ENCODE measurements at regions not wholly inside any gene's neighbourhood (a gene's known extent, or its start where the extent isn't known, plus 50 kb on each side); places are given as distances from the start of the nearest gene placed in this dataset.
"Not testable (repeated sequence)": the region's sequence is repeated elsewhere in the genome, so short reads cannot be mapped to it uniquely, and the experiment has no call there.

DNA sequence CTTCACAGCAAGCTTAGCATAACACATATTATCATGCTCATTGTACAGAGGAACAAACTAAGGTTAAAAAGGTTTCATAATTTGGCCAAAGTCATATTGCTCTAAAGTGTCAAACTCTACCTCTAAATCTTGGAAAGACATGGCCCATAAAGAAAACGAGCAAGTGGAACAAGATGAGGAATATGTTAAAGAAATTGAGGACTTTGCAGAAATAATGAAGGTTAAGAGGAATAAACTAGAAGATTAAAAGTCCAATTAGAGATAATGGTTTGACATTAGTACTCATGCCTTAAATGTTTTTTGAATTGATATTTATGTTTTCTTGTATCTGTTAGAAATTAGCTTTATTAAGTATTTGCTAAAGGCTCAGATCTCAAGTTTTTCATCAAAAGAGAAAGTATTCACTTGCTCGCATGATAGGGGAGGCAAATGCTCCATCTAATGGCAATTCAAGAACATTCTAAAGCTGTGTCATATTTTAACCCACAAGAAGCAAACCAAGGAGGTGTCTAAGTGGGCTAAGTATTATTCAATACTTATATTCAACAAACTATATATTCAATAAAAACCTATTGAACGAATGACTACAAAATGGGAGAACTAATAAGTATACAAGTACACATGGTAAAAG, 192.9 kb upstream of the SPTLC3 start:
- no peak for DNase-seq (ENCODE audit: low read depth in 2 of 2)

DNA sequence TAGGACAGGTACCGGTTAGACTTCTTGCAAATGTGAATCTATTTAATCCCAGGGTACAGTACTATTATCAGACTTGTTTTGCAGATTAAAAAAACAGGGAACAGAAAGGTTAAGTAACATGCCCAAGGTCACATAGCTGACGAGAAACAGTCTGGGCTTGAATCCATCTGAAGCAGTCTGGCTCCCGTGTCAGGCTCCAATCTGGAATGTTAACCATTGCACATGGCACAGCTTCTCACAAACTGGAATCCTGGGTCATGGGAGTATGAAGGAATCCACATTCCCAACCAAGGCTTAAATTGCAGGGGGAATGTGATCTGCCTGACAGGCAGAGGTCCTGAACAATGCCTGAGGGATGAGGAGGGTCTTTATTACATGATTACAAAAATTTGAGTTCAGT, 187.5 kb upstream of the SPTLC3 start:
- DNase-seq (ENCODE audit: low read depth in 2 of 2) = no peak

GRCh38 chr20:12823734-12824133, 185.0 kb upstream of the SPTLC3 start:
- DNase-seq (ENCODE audit: low read depth in 2 of 2) = no peak

DNA sequence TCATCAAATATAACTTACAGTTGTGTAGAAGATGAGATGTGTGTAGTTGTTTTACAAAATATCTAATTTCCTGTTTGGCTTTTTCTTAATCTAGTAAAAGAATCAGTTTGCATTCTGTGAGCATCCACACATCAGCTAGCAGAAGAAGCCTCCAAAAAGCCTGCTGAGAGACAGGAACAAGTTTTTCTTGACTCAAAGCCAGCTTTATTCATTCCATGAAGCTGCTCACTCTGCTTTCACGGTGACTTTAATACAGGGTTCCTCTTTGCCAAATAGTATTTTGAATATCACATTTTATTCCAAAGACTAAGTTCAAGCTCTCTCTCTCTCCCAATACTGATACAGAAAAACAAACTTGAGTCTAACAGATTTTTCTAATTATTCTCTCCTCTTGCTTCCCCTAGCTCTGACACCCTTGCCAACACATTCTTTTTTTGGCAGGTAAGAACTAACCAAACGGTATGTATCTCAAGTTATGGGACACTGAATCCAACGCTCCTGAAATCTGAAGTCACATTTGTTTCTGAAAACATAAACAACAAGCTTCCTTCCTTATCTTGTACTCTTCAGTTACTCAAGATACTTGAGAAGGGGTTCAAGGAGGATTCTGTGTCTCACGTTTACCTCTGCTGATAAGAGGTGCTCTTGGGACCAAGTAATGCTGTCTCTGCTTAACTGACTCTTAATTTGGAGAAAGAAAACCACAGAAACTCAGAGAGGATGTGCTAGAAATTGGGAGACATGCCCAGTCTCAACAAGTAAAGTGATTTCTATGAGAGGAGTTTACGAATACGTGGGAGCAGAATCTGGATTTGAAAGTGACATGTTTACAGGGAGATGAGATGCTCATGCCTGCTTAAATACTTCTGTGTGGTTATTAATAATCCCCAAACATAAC, 184.2 kb upstream of the SPTLC3 start:
- no peak for DNase-seq (ENCODE audit: low read depth in 2 of 2)

- DNase-seq (ENCODE audit: low read depth in 2 of 2) = no peak
Measured at GRCh38 chr20:12825226-12825595, 183.6 kb upstream of the SPTLC3 start.

DNA sequence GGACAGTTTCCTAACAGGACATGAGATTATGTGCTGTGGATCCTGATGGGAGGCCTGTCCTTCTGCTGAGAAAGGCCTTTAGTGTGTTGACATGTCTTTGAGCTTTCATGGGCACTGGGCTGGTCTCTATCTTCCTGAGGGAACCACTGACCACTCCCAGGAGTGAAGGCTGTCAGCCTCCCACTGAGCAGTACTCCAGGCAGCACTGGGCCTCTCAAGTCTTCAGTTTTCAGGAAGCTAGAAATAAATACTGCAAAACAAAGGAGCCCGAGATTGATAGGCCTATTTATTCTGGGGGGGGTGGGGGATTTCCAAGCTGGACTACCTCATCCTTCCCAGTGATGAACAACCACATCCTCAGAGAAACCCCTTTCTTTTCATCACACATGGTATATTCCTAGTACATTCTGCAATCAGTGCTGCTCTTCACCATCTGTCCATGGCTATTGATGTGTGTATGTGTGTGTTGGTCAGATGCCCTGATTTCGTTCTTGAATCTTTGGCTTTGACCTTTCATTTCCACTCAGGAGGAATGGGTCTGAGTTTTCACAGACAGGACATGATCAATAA, 180.9 kb upstream of the SPTLC3 start:
- no peak for DNase-seq (ENCODE audit: low read depth in 2 of 2)

DNA sequence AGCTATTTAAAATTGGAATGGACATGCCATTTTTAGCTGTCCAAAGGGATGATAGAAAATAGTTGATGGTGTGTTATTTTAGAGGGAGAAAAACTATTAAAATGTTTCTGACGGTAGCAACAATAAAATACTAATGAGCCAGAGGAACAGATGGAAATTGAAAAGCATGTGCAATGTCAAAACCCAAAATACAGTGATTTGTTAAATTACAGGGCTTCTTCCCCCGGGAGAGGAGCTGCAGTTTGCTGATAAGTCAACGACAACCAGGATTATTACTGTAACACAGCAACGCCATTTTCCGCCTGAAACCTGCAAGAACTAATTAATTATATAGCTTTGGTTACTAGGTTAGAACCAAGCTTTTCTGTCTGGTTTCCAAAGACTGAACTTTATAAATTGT, 179.6 kb upstream of the SPTLC3 start:
- DNase-seq (ENCODE audit: low read depth in 2 of 2) = no peak

GRCh38 chr20:12833861-12834260, 174.9 kb upstream of the SPTLC3 start:
- no peak for DNase-seq (ENCODE audit: low read depth in 2 of 2)

GRCh38 chr20:12835999-12836398, 172.8 kb upstream of the SPTLC3 start:
- DNase-seq (ENCODE audit: low read depth in 2 of 2) = no peak

GRCh38 chr20:12837646-12838045, 171.1 kb upstream of the SPTLC3 start:
- DNase-seq (ENCODE audit: low read depth in 2 of 2) = no peak

DNA sequence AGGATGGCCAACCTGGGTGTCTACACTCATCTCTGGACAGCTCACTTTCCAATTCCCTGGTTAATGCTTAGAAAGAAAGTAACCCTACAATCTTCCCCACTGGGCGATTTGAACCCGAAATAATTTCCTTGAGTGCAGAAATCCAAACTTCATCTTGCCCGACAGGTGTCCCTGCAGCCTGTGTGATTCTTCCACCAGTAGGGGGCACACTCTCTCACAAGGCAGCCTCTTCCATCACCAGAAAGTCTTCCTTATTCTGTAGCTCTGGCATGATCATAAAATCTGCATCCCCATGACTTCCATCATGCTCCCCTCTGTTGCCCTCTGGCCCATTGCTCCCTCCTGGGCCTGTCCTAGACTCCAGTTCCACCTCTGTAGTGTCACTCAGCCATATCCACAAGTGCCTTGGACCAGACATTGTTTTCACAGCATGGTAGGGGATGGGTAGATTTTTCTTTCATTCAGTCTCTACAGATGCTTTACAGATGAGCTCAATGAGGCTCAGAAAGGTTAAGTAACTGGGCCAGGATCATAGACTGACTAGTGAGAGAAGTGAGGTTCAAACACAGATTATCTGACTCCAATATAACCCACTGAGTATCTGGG, 170.4 kb upstream of the SPTLC3 start:
- no peak for DNase-seq (ENCODE audit: low read depth in 2 of 2)

DNA sequence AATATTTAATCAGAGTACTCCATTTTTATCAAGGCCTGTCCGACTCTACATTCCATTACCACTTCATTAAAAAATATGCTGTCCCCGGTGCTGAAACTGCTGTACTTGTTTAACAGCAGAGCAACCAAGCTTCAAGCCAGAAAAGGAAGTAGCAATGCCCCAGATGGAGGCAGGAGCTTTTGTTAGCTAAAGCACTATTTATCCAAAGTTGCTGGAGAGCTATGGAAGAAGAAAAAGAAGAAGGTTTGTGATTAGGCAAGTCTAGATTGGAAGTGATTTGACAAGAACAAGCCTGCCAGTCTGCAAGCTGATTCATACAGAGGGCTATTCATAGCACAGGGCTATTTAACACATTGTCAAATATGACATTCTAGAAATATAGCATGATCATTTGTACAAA, 160.9 kb upstream of the SPTLC3 start:
- no peak for DNase-seq (ENCODE audit: low read depth in 2 of 2)

- DNase-seq (ENCODE audit: low read depth in 2 of 2) = no peak
Measured at GRCh38 chr20:12849225-12849910, 159.4 kb upstream of the SPTLC3 start.

DNA sequence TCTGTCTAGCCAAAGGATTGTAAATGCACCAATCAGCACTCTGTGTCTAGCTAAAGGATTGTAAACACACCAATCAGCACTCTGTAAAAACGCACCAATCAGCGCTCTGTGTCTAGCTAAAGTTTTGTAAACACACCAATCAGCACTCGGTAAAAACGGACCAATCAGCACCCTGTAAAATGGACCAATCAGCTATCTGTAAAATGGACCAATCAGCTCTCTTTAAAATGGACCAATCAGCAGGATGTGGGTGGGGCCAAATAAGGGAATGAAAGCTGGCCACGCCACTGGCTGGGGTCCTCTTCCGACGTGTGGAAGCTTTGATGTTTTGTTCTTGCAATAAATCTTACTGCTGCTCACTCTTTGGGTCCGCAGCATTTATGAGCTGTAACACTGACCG, 151.1 kb upstream of the SPTLC3 start:
- DNase-seq (ENCODE audit: low read depth in 2 of 2) = not testable (repeated sequence)

- DNase-seq (ENCODE audit: low read depth in 2 of 2) = no peak
Measured at GRCh38 chr20:12860619-12861247, 148.0 kb upstream of the SPTLC3 start.

- DNase-seq (ENCODE audit: low read depth in 2 of 2) = no peak
Measured at GRCh38 chr20:12869669-12870068, 139.1 kb upstream of the SPTLC3 start.

- no peak for DNase-seq (ENCODE audit: low read depth in 2 of 2)
Measured at GRCh38 chr20:12870588-12870987, 138.2 kb upstream of the SPTLC3 start.

- no peak for DNase-seq (ENCODE audit: low read depth in 2 of 2)
Measured at GRCh38 chr20:12874933-12875332, 133.8 kb upstream of the SPTLC3 start.

DNA sequence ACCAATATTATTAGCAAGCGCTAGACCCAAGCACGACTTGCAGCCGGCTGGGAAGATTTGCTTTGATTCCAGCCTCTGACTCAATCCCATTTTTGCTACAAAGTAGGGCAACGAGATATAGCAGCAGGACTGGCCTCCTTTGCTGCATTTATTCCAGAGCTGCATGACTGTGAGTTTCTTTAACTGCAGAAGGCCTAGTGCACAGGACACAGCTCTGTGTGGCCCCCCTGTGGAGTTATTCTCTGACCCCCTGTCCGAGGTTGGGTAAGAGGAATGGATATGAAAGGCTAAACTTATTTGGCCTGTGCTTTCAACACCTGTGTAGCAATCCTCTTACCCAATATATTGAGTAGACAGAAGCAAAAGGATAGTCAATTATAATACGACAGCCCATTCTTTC, 133.3 kb upstream of the SPTLC3 start:
- no peak for DNase-seq (ENCODE audit: low read depth in 2 of 2)

- DNase-seq (ENCODE audit: low read depth in 2 of 2) = peak; percentile 13 to 15
Measured at GRCh38 chr20:12882832-12883506, 125.8 kb upstream of the SPTLC3 start.

- DNase-seq (ENCODE audit: low read depth in 2 of 2) = no peak
Measured at GRCh38 chr20:12883507-12883885, 125.3 kb upstream of the SPTLC3 start.
